HepG2 (cell line): ENCODE measurements at regions not wholly inside any gene's neighbourhood (a gene's known extent, or its start where the extent isn't known, plus 50 kb on each side); places are given as distances from the start of the nearest gene placed in this dataset.

ENCODE experiments used
- ATAC-seq: fragments of 200-7000 bp; cut with Tn5 transposase; 3 replicates; pipeline ENCODE4 v1.9.1; 2020; ENCODE audit warnings: mild to moderate bottlenecking, moderate library complexity
- BruUV-seq: library from RNA; stranded (reverse); fragments of 400-500 nt; replicated peaks from 2 replicates; lab custom pipeline; 2021; lab: Mats Ljungman, UMichigan
- CTCF ChIA-PET: fragments of 300-600 bp; formaldehyde crosslinking; extraction: SDS; loops from one replicate; lab custom pipeline; 2021; ENCODE audit warnings: low total read pairs, inconsistent platforms, low intra/inter-chr PET ratio; lab: Yijun Ruan, JAX
- POLR2A ChIA-PET: fragments of 350-600 bp; sonication (Branson Sonifier 250); formaldehyde crosslinking; loops from one replicate; lab custom pipeline; 2020; ENCODE audit warnings: antibody characterized with exemption, inconsistent platforms; lab: Yijun Ruan, JAX
- DNase-seq: peaks from one replicate; pipeline ENCODE4 v3.0.0-alpha.2; 2015; ENCODE audit warnings: low spot score
- FAIRE-seq: peaks from 3 replicates; lab custom pipeline; 2011; peaks lifted over from hg19 to GRCh38; lab: Jason Lieb, UNC
- H2AFZ ChIP-seq: one replicate; pipeline ENCODE4 v1.6.1; 2011; ENCODE audit warnings: low read length, inconsistent platforms
- H3K27ac ChIP-seq: fragments of 300-600 bp; 3 replicates; pipeline ENCODE4 v1.8.0; 2011; ENCODE audit warnings: mixed run types, mild to moderate bottlenecking, mixed read lengths, low read length, inconsistent platforms; ENCODE audit not compliant: insufficient read depth; ENCODE audit errors: extremely low read length
- H3K27me3 ChIP-seq, 2 experiments: fragments of 200-600 bp in 1 of 2; 2 replicates in 1 of 2; 3 replicates in 1 of 2; pipeline versions ENCODE4 v1.6.0 to v1.8.0; 2011; ENCODE audit warnings: low read length in 2 of 2, mild to moderate bottlenecking in 2 of 2, moderate library complexity in 2 of 2, inconsistent platforms in 1 of 2; ENCODE audit not compliant: insufficient read depth in 2 of 2, control insufficient read depth in 1 of 2
- H3K36me3 ChIP-seq, 2 experiments: fragments of 200-600 bp in 1 of 2; replicated peaks in 1 of 2; 2 replicates in 1 of 2; 3 replicates in 1 of 2; pipeline versions ENCODE4 v1.5.1 to v1.8.0; 2011; ENCODE audit warnings: low read length in 2 of 2, inconsistent platforms in 1 of 2; ENCODE audit not compliant: insufficient read depth in 2 of 2, control insufficient read depth in 1 of 2
- H3K4me1 ChIP-seq: 2 replicates; pipeline ENCODE4 v1.5.1; 2012; ENCODE audit warnings: low read length, inconsistent platforms; ENCODE audit not compliant: insufficient read depth
- H3K4me2 ChIP-seq: 2 replicates; pipeline ENCODE4 v1.6.0; 2011; ENCODE audit warnings: low read depth, low read length, inconsistent platforms
- H3K4me3 ChIP-seq, 3 experiments: fragments of 200-600 bp in 1 of 3; sonication (generic), shearing (Covaris generic) in 1 of 3; replicated peaks in 1 of 3; 2 replicates each; pipeline ENCODE4 v1.5.1; 2011 to 2016; ENCODE audit warnings: low read length in 3 of 3, inconsistent platforms in 2 of 3, low read depth in 2 of 3, mild to moderate bottlenecking in 2 of 3, control low read depth in 1 of 3, mixed read lengths in 1 of 3; ENCODE audit not compliant: insufficient read depth in 1 of 3
- H3K79me2 ChIP-seq: one replicate; pipeline ENCODE4 v1.6.1; 2011; ENCODE audit warnings: low read length, inconsistent platforms; ENCODE audit not compliant: insufficient read depth
- H3K9ac ChIP-seq: 2 replicates; pipeline ENCODE4 v1.6.0; 2011; ENCODE audit warnings: mild to moderate bottlenecking, low read depth, low read length, inconsistent platforms; ENCODE audit not compliant: insufficient read depth
- H3K9me3 ChIP-seq: 2 replicates; pipeline ENCODE4 v1.5.1; 2012; ENCODE audit warnings: mild to moderate bottlenecking, low read length
- H4K20me1 ChIP-seq: 2 replicates; pipeline ENCODE4 v1.6.0; 2011; ENCODE audit warnings: inconsistent platforms, mild to moderate bottlenecking, low read length, moderate library complexity; ENCODE audit not compliant: insufficient read depth
- CEBPB ChIP-seq: IDR thresholded peaks from 2 replicates; pipeline ENCODE4 v1.6.1; 2011; ENCODE audit warnings: low read depth, low read length, improper control_type of control experiment, borderline replicate concordance
- ESRRA ChIP-seq: sonication (generic); formaldehyde crosslinking; IDR thresholded peaks from 2 replicates; pipeline ENCODE4 v1.5.1; 2020; ENCODE audit warnings: mild to moderate bottlenecking, low read depth, missing genetic modification reagents
- ETV5 ChIP-seq: IDR thresholded peaks from 2 replicates; pipeline ENCODE4 v1.6.1; 2018; ENCODE audit warnings: missing biosample characterization, missing genetic modification reagents, inconsistent platforms, borderline replicate concordance
- GATA4 ChIP-seq: sonication (generic); IDR thresholded peaks from 2 replicates; pipeline ENCODE4 v1.6.1; 2016; ENCODE audit warnings: antibody characterized with exemption, low read depth, borderline replicate concordance
- HDAC1 ChIP-seq: sonication (generic); formaldehyde crosslinking; IDR thresholded peaks from 2 replicates; pipeline ENCODE4 v1.5.1; 2020; ENCODE audit warnings: mild to moderate bottlenecking, missing genetic modification reagents
- MAFK ChIP-seq, 2 experiments: IDR thresholded peaks in 1 of 2; conservative IDR thresholded peaks in 1 of 2; 2 replicates each; pipeline ENCODE4 v1.6.1; 2011; ENCODE audit warnings: improper control_type of control experiment in 2 of 2, low read length in 2 of 2
- POLR2AphosphoS5 ChIP-seq: IDR thresholded peaks from 2 replicates; pipeline ENCODE4 v1.6.1; 2012; ENCODE audit warnings: low read depth, low read length
- SP5 ChIP-seq: IDR thresholded peaks from 2 replicates; pipeline ENCODE4 v1.6.1; 2016; ENCODE audit warnings: low read depth, borderline replicate concordance
- ZNF780A ChIP-seq: sonication (generic); formaldehyde crosslinking; IDR thresholded peaks from 2 replicates; pipeline ENCODE4 v1.8.0; 2022; ENCODE audit warnings: mild to moderate bottlenecking, missing genetic modification reagents, moderate library complexity
- WGBS: methylation state at CpG from one replicate; pipeline ENCODE4 v1.1.6; 2017; ENCODE audit warnings: low lambda C conversion rate; 5-methylcytosine and 5-hydroxymethylcytosine counted together
- in situ Hi-C: cut with HindIII; loops from 2 replicates; pipeline ENCODE4 v1.10.0; 2017; ENCODE audit warnings: low pct_unique_long_range_greater_than_20kb; ENCODE audit not compliant: extremely low pct_ligation_motif_present
- intact Hi-C: fragments of 100-400 bp; cut with micrococcal nuclease; formaldehyde crosslinking; loops from one replicate; pipeline ENCODE4 v1.10.0; 2022; ENCODE audit not compliant: unreplicated experiment
- TF ChIP-seq, protein P1 (sequence below): fragments of 450-650 bp; IDR thresholded peaks from 2 replicates; pipeline ENCODE4 v1.6.1; 2016

DNA sequence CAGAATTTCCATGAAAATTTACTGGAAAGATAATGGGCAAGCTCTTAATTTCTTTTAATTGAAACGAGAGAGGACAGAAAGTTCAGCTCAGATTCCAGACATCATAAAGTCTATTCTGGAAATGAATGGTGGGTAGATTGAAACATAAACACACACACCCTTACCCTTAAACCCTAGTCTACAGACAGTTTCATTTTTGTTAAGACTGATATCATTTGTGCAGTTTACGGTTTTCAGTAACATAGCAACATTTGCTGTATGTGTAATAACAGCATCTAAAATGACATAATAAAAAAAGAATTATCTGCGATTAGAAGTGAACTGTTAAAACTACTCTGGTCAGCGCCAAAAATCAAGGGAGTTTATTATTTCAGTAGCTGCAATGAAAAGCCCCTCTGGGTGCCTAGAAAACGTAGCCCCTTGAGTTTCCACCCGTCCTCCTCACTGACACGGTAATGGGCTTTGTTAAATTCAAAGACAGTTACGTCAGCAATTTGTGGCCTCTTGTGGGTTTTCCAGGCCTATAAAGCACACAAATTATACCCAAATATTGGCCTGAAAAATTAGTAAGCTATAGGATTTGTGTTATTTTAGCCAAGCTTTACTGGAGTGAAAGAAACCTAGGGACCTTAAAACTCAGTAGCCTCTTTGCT, 520.6 kb upstream of the SOX9 start:
- CTCF ChIA-PET, result no interaction called here
- POLR2A ChIA-PET, result no interaction called here

DNA sequence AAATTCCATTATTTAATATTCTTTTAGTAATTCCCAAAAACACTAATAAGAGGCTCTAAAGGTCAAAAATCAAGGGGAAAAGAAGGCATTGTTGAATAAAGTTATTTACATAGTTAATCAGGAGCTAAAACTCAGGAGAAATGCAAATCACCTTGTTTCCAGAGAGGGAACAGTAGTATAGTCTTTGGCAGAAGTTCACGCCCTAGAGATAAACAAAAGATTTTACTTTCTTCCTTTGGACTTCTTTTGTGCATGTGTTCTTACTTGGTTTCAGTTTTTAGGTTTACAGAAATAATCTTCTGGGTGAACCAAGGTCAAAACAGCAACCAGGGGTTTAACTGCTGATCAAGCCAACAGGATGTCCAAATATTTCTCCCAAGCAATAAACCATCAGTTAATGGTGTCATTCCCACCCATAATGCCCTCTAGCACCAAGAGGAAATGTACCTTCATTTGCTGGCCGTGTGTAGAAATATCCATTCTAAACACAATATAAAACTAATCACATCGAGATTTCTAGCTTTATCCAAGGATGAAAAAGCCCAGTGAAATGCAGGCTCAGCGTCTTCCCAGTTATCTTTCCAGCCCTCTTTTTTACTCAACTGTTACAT, 518.8 kb upstream of the SOX9 start:
- in situ Hi-C loops, result no loop called here
- CTCF ChIA-PET, result no interaction called here
- no TSS peak for BruUV-seq

More for the DNA sequence above, 520.6 kb upstream of the SOX9 start:
- Histone ChIP-seq H2AFZ (peak overlapping the region; percentile 17), H3K27ac (no peak overlapping the region), H3K4me2 (no peak overlapping the region), H3K9ac (no peak overlapping the region), H3K4me1 (no peaks in the 10 kb centered on the region), H3K36me3 (no peaks in the 10 kb centered on the region), H3K9me3 (no peaks in the 10 kb centered on the region), H3K4me3 (no peak overlapping the region), H3K27me3 (no peaks in the 10 kb centered on the region), H3K79me2 (no peaks in the 10 kb centered on the region), H4K20me1 (no peaks in the 10 kb centered on the region)
- no peak for TF ChIP-seq POLR2AphosphoS5
- no peak for TF ChIP-seq SP5 (CRISPR knock-in tag)
- no peak for TF ChIP-seq ETV5 (CRISPR knock-in tag)
- peak; percentile 37 to 45; a peak in 2 of 4 replicates for TF ChIP-seq MAFK (conservative IDR thresholded peaks at IDR 0.05 in 1 of 2, IDR thresholded peaks at IDR 0.05 in 1 of 2; ENCODE audit: low read length in 2 of 2)
- no peak for TF ChIP-seq CEBPB
- TF ChIP-seq HDAC1 (CRISPR knock-in tag), result no peak
- no peak for TF ChIP-seq ZNF780A (CRISPR knock-in tag)
- intact Hi-C loops (no loop called here), in situ Hi-C loops (no loop called here)
- WGBS, result 14% methylated on average over 8 of the region's 8 CpGs
- no peak for DNase-seq
- FAIRE-seq, result no peak
- no TSS peak for BruUV-seq
- no peak for ATAC-seq

More for the DNA sequence above, 518.8 kb upstream of the SOX9 start:
- WGBS, result 2% methylated on average over 4 of the region's 4 CpGs
- 0 out of 2 replicates have a peak, but pooled peaks cover 6% of the 10 kb centered on the region for H3K9me3 ChIP-seq
- H3K4me2 ChIP-seq, result no peak overlapping the region
- FAIRE-seq (no peak), DNase-seq (no peak), ATAC-seq (no peak)
- POLR2A ChIA-PET, result no interaction called here
- no peak overlapping the region for H3K9ac ChIP-seq
- no peak overlapping the region for H3K4me3 ChIP-seq
- no peaks in the 10 kb centered on the region for H4K20me1 ChIP-seq
- no peaks in the 10 kb centered on the region for H3K36me3 ChIP-seq
- TF ChIP-seq GATA4 (no peak), ESRRA (CRISPR knock-in tag) (no peak)
- TF ChIP-seq, protein P1, sequence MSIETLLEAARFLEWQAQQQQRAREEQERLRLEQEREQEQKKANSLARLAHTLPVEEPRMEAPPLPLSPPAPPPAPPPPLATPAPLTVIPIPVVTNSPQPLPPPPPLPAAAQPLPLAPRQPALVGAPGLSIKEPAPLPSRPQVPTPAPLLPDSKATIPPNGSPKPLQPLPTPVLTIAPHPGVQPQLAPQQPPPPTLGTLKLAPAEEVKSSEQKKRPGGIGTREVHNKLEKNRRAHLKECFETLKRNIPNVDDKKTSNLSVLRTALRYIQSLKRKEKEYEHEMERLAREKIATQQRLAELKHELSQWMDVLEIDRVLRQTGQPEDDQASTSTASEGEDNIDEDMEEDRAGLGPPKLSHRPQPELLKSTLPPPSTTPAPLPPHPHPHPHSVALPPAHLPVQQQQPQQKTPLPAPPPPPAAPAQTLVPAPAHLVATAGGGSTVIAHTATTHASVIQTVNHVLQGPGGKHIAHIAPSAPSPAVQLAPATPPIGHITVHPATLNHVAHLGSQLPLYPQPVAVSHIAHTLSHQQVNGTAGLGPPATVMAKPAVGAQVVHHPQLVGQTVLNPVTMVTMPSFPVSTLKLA, result no peak
- intact Hi-C loops, result no loop called here
- no peak overlapping the region for H3K27ac ChIP-seq
- no peak overlapping the region for H2AFZ ChIP-seq
- H3K4me1 ChIP-seq, result no peaks in the 10 kb centered on the region
- no peaks in the 10 kb centered on the region for H3K79me2 ChIP-seq
- no peaks in the 10 kb centered on the region for H3K27me3 ChIP-seq
